ENCODE measurements at regions not wholly inside any gene's neighbourhood (a gene's known extent, or its start where the extent isn't known, plus 50 kb on each side); places are given as distances from the start of the nearest gene placed in this dataset.
A peak's percentile ranks its signal among the peaks of the same experiment; 100 is the strongest.

DNA sequence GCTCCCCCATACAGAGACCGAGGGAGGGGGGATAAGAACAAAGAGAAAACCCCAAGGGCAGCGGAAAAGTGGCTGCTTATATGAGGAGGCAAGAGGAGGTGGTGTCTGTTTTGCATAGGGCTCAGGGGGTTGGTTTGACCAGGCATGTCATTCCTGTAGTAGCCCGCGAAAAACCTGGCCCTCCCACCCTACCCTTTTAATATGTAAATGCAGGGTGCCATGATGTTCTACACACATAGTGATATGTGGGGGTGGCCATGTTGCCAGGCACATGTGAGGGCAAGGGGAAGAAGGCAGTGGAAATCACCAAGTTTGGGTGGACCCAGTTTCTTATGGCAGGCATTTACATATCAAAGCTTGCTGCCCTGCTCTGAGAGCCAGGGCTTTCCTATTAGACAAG, 203.5 kb upstream of the UBL3 start:
- Histone ChIP-seq H3K9me3 (replicated peaks) (no peaks in the 10 kb centered on the region), H3K4me3 (no peak overlapping the region), H3K4me1 (replicated peaks) (no peaks in the 10 kb centered on the region), H3K27ac (no peak overlapping the region), H3K36me3 (no peaks in the 10 kb centered on the region), H3K27me3 (replicated peaks) (no peaks in the 10 kb centered on the region)
- DNase-seq (ENCODE audit: low read depth in 1 of 2, low spot score in 2 of 2) = no peak

DNA sequence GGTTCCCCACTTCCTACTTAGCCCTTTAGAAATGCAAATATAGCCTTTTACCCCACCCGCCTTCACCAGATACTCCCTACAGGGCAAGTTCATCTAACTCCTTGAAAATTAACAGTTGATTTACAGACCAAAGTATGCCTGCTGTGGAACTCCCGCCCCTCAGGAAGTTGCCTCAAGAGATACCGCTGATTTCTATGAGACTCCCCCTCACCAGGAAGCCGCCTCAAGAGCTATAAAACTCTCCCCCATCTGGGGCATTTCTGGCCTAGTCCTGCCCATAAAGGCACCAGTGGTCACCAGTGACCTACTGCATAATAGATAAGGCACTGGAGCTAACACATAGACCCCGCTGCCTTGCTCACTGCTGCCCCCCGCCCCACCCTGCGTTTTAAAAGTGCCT, 201.7 kb upstream of the UBL3 start:
- no peaks in the 10 kb centered on the region for H3K27me3 ChIP-seq (replicated peaks)
- H3K9me3 ChIP-seq (replicated peaks) = no peaks in the 10 kb centered on the region
- no peak overlapping the region for H3K4me3 ChIP-seq
- DNase-seq (ENCODE audit: low read depth in 1 of 2, low spot score in 2 of 2) = no peak
- no peaks in the 10 kb centered on the region for H3K4me1 ChIP-seq (replicated peaks)
- no peaks in the 10 kb centered on the region for H3K36me3 ChIP-seq
- no peak overlapping the region for H3K27ac ChIP-seq

DNA sequence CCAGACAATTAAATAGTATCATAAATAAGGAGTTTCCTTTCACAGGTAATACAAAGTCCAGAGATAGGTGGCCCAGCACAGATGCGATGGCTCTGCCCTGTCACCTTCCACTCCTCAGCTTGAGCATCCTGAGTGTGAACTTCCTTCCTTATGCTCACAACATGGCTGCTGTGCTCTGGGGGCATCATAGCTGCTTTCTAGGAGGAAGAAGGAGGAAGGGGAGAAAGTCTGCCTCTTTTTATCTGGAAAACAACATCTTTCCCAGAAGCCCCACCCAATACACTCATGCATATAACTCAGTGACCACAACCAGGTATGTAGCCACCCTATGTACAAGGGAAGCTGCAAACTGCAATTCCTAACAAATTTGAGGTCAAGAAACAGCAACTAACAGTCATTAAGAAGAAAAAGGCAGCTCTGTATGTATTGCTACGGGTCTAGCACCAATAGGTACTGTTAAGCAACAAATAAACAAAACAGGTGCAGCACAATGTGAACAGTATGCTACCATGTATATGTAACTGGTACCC, 201.2 kb upstream of the UBL3 start:
- no peaks in the 10 kb centered on the region for H3K27me3 ChIP-seq (replicated peaks)
- no peaks in the 10 kb centered on the region for H3K36me3 ChIP-seq
- no peak overlapping the region for H3K27ac ChIP-seq
- H3K4me3 ChIP-seq = no peak overlapping the region
- H3K9me3 ChIP-seq (replicated peaks) = no peaks in the 10 kb centered on the region
- peaks cover 3% of the 10 kb centered on the region for H3K4me1 ChIP-seq (replicated peaks)
- no peak for DNase-seq (ENCODE audit: low read depth in 1 of 2, low spot score in 2 of 2)

DNA sequence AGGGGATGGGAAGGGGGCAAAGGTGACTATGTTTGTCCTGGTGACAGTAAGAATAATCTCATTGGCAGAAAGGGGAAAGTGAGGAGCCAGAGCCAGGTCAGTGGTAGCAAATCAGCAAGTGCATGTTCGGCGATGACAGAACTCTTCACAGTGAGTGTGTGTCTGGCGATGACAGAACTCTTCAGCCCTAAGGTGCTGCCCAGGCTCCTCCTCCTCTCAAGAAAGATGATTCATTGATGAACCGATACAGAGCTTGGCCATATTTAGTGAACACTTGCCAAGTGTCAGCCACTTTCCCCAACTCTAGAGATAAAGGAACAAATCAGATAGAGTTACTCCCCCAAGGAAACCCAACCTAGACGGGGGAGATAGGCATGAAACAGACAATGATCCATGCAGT, 199.3 kb upstream of the UBL3 start:
- no peak overlapping the region for H3K27ac ChIP-seq
- no peaks in the 10 kb centered on the region; the same call in 1 of the 2 replicates for H3K9me3 ChIP-seq (replicated peaks)
- H3K4me3 ChIP-seq = no peak overlapping the region
- H3K4me1 ChIP-seq (replicated peaks) = peaks cover 15% of the 10 kb centered on the region
- no peaks in the 10 kb centered on the region for H3K36me3 ChIP-seq
- no peaks in the 10 kb centered on the region for H3K27me3 ChIP-seq (replicated peaks)
- DNase-seq (ENCODE audit: low read depth in 1 of 2, low spot score in 2 of 2) = no peak

DNA sequence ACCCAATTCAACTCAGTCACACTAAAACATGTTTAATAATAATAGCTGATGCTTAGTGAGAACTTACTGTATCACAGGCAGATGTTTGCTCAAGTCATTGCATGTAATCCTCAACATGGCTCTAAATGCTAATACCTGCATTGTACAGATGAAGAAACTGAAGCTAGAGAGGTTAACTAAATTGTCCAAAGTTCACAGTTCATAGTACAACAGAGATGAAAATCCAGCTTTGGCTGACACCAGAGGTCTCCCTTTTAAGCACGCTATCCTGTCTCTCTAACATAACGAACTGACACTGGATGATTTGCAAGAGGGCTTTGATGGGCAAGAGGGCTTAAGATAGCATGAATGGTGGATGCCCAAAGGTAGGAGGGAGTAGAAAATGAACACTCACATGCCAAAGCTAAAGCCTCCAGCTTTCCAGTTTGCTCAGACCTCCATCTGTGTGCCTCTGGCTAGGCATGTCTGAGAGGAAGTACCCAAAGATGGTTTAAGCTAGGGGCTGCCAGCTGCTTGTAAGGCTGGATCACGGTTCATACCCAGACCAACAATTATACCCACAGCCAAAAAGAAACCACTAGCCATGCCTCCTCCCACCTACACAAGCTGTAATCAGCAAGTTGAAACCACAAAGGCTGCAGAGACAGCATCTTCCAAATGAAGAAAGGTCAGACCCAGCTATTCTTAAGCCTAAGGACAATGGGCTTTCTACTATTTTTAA, 196.9 kb upstream of the UBL3 start:
- H3K9me3 ChIP-seq (replicated peaks) = no peaks in the 10 kb centered on the region; the same call in 1 of the 2 replicates
- peaks cover 15% of the 10 kb centered on the region for H3K4me1 ChIP-seq (replicated peaks)
- H3K27ac ChIP-seq = no peak overlapping the region
- H3K4me3 ChIP-seq = no peak overlapping the region
- H3K27me3 ChIP-seq (replicated peaks) = no peaks in the 10 kb centered on the region
- DNase-seq (ENCODE audit: low read depth in 1 of 2, low spot score in 2 of 2) = no peak
- H3K36me3 ChIP-seq = no peaks in the 10 kb centered on the region

DNA sequence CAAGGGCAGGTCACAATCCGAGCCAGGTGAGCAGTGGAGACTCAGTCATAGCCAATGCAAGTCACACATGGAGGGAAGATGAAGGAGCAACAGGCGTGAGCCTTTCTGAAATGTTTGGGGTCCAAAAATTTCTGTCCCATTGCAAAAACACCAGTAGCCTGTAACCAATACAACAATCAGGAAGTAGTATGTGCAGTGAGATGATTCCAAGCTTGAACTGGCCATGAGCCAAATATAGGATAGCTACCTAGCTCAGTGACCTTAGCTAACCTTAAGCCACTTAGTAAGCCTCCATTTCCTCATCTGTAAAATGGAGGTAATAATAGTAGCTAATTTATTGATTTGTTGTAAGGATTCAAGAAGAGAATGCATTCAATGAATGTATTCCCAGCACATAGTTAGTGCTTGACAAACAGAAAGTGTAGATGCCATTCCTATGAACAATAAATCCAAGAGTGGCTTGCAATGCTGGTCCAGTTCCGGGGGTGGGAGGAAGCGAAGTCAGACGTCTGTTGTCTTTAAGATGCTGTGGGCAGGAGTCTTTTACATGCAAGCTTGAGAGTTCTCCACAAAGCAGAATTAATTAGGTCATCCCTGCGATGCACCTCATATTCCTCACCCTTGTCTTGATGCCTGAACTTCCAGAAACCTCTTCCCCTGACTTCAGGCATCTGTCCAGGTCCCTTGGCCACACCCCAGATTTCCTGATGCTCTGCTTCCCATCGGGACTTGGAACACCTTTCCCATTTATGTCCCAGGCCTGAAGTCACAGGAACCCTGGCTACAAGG, 195.7 kb upstream of the UBL3 start:
- Histone ChIP-seq H3K36me3 (no peaks in the 10 kb centered on the region), H3K9me3 (replicated peaks) (no peaks in the 10 kb centered on the region; the same call in 1 of the 2 replicates), H3K4me1 (replicated peaks) (peaks cover 15% of the 10 kb centered on the region), H3K4me3 (no peak overlapping the region), H3K27me3 (replicated peaks) (no peaks in the 10 kb centered on the region), H3K27ac (peak overlapping the region; percentile 69)
- peak; percentile 55 to 58 for DNase-seq (ENCODE audit: low read depth in 1 of 2, low spot score in 2 of 2)

DNA sequence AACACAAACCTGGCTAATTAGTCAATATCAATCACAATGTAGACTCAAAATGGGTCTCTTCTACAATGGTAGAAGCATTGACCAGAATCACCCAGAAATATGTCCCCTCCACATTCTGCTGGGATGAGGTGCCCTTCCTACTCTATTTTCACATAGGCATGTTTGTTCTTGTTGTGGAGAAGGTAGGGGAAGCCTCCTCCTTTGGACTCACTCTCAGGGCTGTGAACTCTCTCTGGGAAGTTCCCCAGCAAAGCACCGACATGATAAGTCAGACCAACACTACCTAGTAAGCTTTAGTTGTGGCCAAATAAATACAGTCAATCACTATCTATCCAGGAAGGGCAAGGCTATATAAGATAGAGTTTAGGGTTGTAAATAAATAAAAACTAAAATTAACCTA, 194.5 kb upstream of the UBL3 start:
- peaks cover 19% of the 10 kb centered on the region for H3K4me1 ChIP-seq (replicated peaks)
- no peak for DNase-seq (ENCODE audit: low read depth in 1 of 2, low spot score in 2 of 2)
- no peaks in the 10 kb centered on the region; the same call in 1 of the 2 replicates for H3K9me3 ChIP-seq (replicated peaks)
- no peaks in the 10 kb centered on the region for H3K27me3 ChIP-seq (replicated peaks)
- no peak overlapping the region for H3K4me3 ChIP-seq
- no peaks in the 10 kb centered on the region for H3K36me3 ChIP-seq
- H3K27ac ChIP-seq = no peak overlapping the region

DNA sequence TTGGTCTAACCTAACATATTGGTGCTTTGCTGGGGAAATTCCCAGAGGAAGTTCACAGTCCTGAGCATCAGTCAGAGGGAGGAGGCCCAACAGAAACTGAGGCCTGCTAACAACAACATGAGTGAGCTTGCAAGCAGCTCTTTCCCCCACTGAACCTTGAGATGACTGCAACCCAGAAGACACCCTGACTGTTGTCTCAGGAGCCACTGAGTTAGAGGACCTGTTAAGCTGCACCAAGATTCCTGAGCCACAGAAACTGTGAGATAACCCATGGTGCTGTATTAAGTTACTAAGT, 193.2 kb upstream of the UBL3 start:
- H3K27ac ChIP-seq = no peak overlapping the region
- H3K4me1 ChIP-seq (replicated peaks) = peaks cover 33% of the 10 kb centered on the region
- no peaks in the 10 kb centered on the region for H3K36me3 ChIP-seq
- no peak overlapping the region for H3K4me3 ChIP-seq
- H3K27me3 ChIP-seq (replicated peaks) = no peaks in the 10 kb centered on the region
- no peaks in the 10 kb centered on the region; the same call in 1 of the 2 replicates for H3K9me3 ChIP-seq (replicated peaks)
- no peak for DNase-seq (ENCODE audit: low read depth in 1 of 2, low spot score in 2 of 2)

DNA sequence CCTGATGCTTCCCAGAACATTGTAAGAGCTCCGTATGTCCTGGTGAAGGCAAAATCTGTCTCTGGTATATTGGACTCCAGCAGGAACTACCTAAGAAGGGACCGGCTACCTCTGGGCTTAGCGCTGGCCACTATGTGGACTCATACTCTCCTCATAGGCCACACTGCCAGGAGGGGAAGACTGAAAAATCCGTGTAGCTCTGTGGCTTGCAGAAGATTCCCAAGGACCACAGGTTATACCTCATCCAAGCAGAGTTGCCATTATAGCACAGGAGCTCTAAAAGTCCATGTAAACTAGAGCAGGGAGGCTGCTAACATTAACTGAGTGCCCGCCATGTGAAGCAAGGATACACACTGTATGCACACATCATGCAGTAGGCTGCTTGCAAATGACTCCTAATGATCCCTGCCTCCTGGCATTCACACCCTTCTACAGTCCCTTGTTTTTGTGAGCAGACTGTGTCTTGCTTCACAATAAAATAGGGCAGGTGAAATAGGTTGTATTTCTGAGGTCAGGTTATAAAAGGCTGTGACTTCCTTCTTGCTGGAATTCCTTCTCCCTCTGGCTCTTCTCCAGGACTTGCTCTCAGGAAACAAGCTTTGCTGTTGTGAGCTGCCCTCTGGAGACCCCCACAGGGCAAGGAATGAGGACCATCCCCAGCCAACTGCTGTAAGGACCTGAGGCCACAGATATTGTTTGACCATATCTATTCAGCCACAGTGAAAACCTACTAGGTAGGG, 192.6 kb upstream of the UBL3 start:
- Histone ChIP-seq H3K36me3 (no peaks in the 10 kb centered on the region), H3K4me3 (no peak overlapping the region), H3K27me3 (replicated peaks) (no peaks in the 10 kb centered on the region), H3K9me3 (replicated peaks) (no peaks in the 10 kb centered on the region; the same call in 1 of the 2 replicates), H3K4me1 (replicated peaks) (peaks cover 38% of the 10 kb centered on the region), H3K27ac (no peak overlapping the region)
- no peak for DNase-seq (ENCODE audit: low read depth in 1 of 2, low spot score in 2 of 2)

DNA sequence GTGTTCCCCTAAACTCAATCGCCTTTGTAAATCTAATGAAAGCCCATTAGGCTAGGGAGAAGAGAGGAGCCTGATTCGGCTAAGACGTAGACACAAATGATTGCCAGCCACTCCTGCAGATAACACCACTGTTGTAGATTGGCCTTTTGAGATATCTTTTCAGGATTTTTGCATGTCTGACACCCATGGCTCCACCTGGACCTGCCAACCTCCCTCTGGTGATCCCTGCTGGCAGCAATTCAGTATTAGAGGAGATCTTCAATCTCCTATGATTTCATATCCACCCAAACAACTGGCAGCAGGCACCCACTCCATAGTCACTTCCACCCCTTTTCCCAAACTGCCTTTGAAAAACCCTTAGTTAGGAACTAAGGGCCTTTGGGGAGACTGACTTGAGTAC, 191.9 kb upstream of the UBL3 start:
- H3K9me3 ChIP-seq (replicated peaks) = no peaks in the 10 kb centered on the region; the same call in 1 of the 2 replicates
- peaks cover 46% of the 10 kb centered on the region for H3K4me1 ChIP-seq (replicated peaks)
- no peak overlapping the region for H3K27ac ChIP-seq
- H3K27me3 ChIP-seq (replicated peaks) = no peaks in the 10 kb centered on the region
- DNase-seq (ENCODE audit: low read depth in 1 of 2, low spot score in 2 of 2) = no peak
- H3K4me3 ChIP-seq = no peak overlapping the region
- no peaks in the 10 kb centered on the region for H3K36me3 ChIP-seq

DNA sequence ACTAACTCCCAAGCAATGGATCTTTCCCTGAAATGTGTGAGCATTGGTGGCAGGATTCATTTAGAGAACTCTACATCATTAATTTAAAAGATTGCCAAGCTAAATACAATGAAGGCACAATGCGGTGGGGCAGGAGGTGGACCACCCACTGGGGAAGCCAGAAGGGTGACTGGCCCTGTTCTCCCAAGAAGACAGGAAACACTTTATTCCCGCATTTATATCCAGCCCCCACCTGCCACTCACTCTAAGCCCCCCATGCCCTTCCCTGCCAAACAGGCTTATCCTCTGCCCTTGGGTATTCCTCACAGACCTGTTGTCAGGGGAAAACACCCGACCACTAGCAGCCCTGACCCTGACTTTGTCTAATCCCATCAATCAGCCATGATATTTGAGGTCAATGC, 189.1 kb upstream of the UBL3 start:
- Histone ChIP-seq H3K27me3 (replicated peaks) (no peaks in the 10 kb centered on the region), H3K36me3 (no peaks in the 10 kb centered on the region), H3K27ac (peak overlapping the region; percentile 76), H3K9me3 (replicated peaks) (no peaks in the 10 kb centered on the region), H3K4me3 (no peak overlapping the region), H3K4me1 (replicated peaks) (peaks cover 34% of the 10 kb centered on the region)
- DNase-seq (ENCODE audit: low read depth in 1 of 2, low spot score in 2 of 2) = peak; percentile 71

DNA sequence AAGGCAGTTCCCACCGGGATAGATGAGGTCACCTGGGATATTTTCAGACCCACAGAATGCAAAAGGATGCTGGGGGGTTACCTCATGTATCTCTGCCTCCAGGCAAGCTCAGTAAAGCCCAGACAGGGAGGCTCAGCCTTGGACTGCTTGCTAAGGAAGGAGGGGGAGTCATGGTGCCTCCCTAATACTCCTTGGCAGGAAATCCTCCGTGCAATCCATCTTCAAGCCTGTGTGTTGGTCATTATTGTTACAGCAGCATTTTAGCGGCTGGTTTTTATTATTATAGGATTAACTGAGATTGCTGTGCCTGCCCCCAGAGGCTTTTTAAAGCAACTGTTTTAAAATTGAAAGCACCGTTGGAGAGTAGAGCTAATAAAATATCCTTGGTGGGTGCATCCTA, 188.5 kb upstream of the UBL3 start:
- H3K9me3 ChIP-seq (replicated peaks) = no peaks in the 10 kb centered on the region
- H3K4me1 ChIP-seq (replicated peaks) = peaks cover 40% of the 10 kb centered on the region
- DNase-seq (ENCODE audit: low read depth in 1 of 2, low spot score in 2 of 2) = peak; percentile 55 to 60
- H3K27ac ChIP-seq = peak overlapping the region; percentile 76
- H3K4me3 ChIP-seq = no peak overlapping the region
- H3K27me3 ChIP-seq (replicated peaks) = no peaks in the 10 kb centered on the region
- no peaks in the 10 kb centered on the region for H3K36me3 ChIP-seq

DNA sequence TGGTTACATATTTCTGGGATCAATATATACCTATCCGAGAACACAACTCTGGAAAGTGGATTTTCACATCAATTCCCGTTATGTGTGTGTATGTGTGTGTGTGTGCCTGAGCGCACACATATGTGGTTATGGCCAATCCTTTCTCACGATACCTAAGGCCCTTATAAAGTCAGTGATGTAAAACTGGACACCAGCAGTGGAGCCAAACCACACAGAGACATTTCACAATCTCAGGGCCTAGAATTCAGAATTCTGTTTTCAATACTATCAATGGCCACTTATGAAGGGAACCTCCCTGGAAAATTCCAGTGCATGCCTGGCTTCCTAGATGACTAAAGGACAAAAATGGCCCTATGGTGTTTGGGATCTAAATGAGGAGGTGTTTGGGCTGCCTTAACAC, 187.3 kb upstream of the UBL3 start:
- Histone ChIP-seq H3K27ac (no peak overlapping the region), H3K4me1 (replicated peaks) (peaks cover 50% of the 10 kb centered on the region)
- DNase-seq (ENCODE audit: low read depth in 1 of 2, low spot score in 2 of 2) = no peak

DNA sequence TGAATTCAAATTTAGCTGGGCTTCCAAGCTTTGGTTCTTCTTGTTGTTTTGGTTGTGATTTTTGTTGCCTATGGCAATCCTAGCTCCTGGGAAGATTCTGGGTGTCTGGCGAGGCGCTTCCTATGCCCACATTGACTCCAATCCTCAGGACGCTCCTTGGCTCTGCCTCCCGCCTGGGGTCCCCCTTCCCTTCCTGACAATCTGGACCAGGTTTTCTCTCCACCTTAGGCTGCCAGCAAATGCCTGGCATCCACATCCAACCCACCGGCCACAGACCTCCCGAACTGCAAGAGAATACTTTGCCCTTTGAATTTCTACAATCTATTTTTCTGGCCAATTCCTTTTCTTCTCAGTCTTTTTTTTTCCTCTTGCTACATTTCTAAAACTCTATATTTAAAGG, 186.9 kb upstream of the UBL3 start:
- H3K27me3 ChIP-seq (replicated peaks) = no peaks in the 10 kb centered on the region
- no peak overlapping the region for H3K4me3 ChIP-seq
- no peak overlapping the region for H3K27ac ChIP-seq
- no peaks in the 10 kb centered on the region for H3K36me3 ChIP-seq
- no peaks in the 10 kb centered on the region for H3K9me3 ChIP-seq (replicated peaks)
- peaks cover 54% of the 10 kb centered on the region for H3K4me1 ChIP-seq (replicated peaks)
- DNase-seq (ENCODE audit: low read depth in 1 of 2, low spot score in 2 of 2) = peak in 1 of 2 experiments; percentile 23

More for the DNA sequence above, 187.3 kb upstream of the UBL3 start:
- Histone ChIP-seq H3K4me3 (no peak overlapping the region), H3K27me3 (replicated peaks) (no peaks in the 10 kb centered on the region), H3K9me3 (replicated peaks) (no peaks in the 10 kb centered on the region), H3K36me3 (no peaks in the 10 kb centered on the region)
